GM23248 (cell line): ENCODE measurements at regions not wholly inside any gene's neighbourhood (a gene's known extent, or its start where the extent isn't known, plus 50 kb on each side); places are given as distances from the start of the nearest gene placed in this dataset.

Source experiments
- EZH2 ChIP-seq: fragments of 200-600 bp; sonication (generic); IDR thresholded peaks from 2 replicates; pipeline ENCODE4 v1.6.1; 2018; ENCODE audit warnings: antibody characterized with exemption, mild to moderate bottlenecking; ENCODE audit not compliant: insufficient read depth, poor library complexity, severe bottlenecking
- EZH2phosphoT487 ChIP-seq: fragments of 200-600 bp; sonication (generic); IDR thresholded peaks from 2 replicates; pipeline ENCODE4 v1.6.1; 2018; ENCODE audit warnings: antibody characterized with exemption, moderate library complexity, mild to moderate bottlenecking, low read depth; ENCODE audit not compliant: insufficient read depth

- no peak for TF ChIP-seq EZH2
- TF ChIP-seq EZH2phosphoT487 = no peak
Measured at GRCh38 chr7:52539414-52539813, 496.0 kb upstream of the POM121L12 start.
